Daoy (cell line): ENCODE measurements at regions not wholly inside any gene's neighbourhood (a gene's known extent, or its start where the extent isn't known, plus 50 kb on each side); places are given as distances from the start of the nearest gene placed in this dataset.
"Not testable (repeated sequence)": the region's sequence is repeated elsewhere in the genome, so short reads cannot be mapped to it uniquely, and the experiment has no call there.

ENCODE experiments used
- DNase-seq: peaks from one replicate; pipeline ENCODE4 v3.0.0-alpha.2; 2015; ENCODE audit warnings: low read depth

- no peak for DNase-seq
Observed at GRCh38 chr11:39462506-39462905, 1996.9 kb downstream of the LRRC4C start.

DNA sequence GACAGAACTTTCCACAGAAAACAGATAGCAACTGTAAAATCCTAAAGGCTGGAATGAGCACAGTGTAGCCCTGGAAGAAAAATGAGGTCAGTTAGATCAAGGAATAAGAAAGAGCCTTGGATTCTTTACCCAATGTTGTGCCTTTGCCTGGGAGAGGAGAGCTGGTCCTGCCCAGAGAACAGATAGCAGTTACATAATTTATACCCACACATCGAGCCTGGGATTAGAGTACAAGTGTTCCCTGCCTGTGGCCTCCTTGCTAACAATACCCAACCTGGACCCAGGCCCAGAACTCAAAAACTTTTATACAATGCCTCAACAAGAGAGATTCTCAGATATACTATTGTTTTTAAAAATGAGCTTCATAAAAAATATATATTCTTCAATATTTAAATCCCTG lies 1998.4 kb downstream of the LRRC4C start:
- DNase-seq, result no peak

DNA sequence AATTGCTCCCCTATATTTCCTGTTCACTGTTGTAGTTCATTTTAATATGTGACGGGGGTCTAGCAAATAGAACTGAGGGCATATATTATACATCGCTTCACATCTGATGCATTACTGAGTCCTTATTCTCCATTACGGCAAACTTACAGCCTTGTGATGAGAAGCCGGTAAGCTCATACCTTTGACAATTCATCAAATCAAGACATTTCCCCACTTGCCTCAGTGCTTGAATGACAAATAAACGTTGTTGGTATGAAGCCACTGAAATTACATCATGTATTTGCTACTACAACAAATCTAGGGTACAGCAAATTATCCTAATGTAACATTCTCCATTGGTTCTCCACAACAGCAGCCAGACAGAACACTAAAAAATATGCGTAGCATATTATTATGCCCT lies 1999.8 kb downstream of the LRRC4C start:
- DNase-seq, result no peak

DNA sequence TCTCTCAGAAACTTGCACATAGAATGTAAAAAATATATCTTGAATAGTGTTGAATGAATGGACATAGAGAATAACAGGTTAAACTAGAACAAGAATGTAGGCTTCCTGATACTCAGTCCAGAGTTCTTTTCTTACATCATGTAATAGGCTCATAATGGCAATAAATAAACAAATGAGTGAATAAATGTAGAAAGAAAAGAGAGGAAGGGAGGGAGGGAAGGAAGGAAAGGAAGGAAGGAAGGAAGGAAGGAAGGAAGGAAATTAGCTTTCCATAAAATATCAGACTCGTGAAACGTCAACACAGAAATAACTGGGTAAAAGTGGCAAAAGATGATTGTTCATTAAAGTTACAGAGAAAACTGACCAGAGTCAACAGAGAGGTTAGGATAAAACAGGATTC lies 2001.0 kb downstream of the LRRC4C start:
- DNase-seq, result no peak

- DNase-seq, result no peak
Observed at GRCh38 chr11:39443424-39444022, 2015.9 kb downstream of the LRRC4C start.

DNA sequence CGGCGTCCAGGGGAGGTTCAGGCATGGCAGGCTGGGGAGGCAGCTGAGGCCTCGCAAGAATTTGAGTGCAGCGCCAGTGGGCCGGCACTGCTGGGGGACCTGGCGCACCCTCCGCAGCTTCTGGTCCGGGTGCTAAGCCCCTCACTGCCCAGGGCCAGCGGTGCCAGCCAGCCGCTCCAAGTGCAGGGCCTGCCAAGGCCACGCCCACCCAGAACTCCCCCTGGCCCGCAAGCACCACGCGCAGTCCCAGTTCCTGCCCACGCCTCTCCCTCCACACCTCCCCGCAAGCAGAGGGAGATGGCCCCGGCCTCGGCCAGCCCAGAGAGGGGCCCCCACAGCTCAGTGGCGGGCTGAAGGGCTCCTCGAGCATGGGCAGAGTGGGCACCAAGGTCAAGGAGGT lies 2017.3 kb downstream of the LRRC4C start:
- no peak for DNase-seq

DNA sequence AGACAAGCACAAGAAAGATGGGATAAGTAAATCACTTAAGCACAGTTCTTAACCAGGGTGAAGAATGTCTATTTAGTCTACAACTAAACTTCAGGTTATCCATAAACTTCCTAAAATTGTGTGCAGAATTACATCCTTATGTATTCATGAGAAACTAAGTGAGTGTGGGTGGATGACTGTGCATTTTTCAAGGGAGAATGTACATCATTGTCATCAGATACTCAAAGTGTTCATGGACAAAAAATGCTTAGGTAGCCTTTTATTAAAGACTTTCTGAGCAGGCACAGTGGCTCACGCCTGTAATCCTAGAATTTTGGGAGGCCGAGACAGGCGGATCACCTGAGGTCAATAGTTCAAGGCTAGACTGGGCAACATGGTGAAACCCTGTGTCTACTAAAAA lies 2023.8 kb downstream of the LRRC4C start:
- no peak for DNase-seq

DNA sequence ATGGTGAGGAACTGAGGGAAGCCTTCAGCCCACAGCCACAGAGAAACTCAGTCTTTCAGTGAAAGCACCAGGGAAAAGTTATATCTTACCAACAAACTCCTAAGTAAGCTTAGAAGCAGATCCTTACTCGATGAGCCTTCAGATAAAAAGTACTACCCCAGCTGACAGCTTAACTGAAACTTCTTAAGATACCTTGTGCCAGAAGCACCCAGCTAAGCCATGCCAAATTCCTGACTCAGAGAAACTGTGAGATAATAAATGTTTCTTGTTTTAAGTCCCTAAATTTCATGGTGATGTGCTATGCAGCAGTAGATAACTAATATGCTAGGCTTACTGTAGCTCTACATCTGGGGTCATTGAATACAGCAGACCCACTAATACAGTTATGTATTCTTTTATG lies 2025.0 kb downstream of the LRRC4C start:
- no peak for DNase-seq

DNA sequence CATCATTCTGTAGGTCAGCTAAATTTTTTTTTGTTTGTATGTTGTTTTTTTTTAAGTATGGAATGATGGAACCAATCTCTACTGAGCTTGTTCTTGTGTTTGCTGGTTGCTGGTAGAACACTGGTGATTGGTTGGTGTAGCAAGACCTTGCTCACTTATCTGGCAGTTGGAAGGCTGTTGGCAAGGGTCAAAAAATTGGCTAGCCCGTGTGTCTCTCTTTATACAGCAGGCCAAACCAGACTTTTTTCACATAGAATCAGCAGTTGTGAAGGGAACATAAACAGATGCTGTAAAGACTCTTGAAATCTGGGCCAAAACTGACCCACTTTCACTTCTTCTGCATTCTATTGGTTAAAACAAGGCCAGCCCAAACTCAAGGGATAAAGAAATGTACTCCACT lies 2026.5 kb downstream of the LRRC4C start:
- no peak for DNase-seq

DNA sequence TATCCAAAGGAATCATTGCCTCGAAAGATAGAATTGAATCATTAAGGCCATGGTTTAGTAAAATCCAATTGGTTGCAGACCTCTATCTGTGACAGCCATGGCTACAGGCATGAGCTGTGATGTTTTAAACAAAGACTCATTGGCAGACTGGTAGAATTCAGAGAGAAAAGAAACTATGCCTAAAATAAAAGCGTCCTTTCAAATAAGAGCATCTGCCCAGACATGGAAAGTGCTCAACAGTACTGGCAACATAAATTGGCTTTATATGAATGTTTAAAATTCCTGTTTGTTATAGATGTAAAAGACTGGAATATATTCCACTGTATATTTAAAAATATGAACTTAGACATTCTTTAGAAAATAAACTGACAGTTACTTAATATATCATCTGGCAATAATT lies 2034.2 kb downstream of the LRRC4C start:
- DNase-seq, result no peak

DNA sequence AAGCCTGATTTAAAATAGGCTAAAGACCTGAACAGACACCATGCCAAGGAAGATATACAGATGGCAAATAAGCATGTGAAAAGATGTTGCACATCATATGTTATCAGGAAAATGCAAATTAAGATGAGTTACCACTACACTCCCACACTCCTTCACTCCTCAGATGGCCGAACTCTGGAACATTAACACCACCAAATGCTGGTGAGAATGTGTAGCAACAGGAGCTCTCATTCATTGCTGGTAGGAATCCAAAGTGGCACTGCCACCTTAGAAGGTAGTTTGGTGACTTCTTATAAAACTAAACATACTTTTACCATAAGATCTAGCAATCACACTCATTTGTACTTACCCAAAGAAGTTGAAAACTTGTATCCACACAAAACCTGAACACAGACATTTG lies 2047.3 kb downstream of the LRRC4C start:
- no peak for DNase-seq

DNA sequence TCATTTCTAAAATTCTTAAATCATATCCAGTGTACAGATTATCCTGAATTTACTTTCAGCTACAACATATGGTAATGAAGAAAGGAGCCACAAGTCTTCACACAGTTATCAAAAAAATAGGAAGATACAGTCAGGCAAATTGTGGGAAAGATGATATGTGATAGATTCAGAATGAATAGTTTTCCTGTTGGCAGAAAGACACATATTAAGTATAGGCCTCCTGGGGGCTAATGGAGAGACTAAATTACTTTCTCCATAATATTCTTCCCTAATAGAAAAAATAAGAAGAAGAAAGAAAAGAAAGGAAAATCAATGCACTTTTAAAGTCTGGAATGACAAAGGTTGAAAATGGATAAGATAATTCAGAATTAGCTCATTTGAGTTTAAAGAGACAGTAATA lies 2073.5 kb downstream of the LRRC4C start:
- no peak for DNase-seq

DNA sequence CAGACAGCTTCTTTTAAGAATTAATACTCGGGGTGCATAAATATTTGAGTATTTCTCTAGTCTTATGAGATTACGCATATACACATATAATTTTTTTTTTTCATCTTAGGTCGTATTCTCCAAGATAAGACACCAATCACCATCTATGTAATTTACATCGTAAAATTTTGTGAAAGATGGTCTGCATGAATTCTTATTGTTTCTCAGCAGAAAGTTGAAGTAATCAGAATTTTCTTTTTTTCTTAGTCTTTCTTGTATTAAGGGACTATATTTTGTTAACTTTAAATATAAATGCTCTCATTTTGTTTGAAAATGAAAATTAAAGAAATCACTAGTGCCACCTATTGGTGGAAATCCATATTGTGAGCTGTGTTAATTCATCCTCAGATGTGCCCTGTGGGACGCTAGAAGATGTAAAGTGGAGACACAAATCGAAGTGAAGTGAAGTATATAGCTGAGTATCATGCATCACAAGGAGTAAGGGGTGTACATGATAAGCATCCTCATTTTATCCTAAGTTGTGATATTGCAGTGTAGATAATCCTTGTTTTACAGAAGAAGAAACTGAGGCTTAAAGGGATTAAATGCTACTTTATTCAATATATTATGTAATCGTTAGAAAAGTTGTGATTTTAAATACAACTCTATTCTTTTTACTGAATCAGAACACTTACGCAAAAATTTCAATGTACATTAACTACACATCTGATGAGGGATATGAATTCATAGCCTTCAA lies 2084.3 kb downstream of the LRRC4C start:
- DNase-seq, result peak; percentile 1

GRCh38 chr11:39367534-39367933 lies 2091.9 kb downstream of the LRRC4C start:
- no peak for DNase-seq

DNA sequence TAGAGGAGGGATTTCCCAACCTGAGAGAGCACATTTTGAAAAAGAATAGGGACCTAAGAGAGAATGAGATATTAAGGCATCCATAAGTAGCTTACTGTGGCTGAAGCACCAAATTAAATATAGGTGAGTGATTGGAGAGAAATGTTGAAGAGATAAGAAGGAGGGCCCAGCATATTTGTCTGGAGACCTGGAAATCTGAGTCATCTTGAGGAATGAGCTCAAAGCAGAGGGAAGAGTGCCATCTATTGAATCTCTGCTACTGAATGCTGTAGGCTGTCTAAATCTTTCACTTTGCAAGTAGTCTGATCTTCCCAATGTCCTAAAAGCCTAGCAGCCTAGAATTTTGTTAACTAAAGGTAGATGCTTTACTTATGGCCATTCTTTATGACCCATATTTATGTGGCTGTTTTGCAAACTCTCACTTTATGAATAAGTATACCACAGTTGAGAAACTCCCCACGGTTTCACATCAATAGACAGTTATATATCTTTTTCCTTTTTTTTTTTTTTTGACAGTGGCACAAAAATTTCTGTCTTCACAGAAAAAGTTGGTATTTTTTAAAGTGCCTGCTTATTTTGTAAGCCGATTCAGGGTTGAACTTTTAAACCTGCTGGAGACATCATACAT lies 2093.5 kb downstream of the LRRC4C start:
- peak; percentile 48 for DNase-seq

DNA sequence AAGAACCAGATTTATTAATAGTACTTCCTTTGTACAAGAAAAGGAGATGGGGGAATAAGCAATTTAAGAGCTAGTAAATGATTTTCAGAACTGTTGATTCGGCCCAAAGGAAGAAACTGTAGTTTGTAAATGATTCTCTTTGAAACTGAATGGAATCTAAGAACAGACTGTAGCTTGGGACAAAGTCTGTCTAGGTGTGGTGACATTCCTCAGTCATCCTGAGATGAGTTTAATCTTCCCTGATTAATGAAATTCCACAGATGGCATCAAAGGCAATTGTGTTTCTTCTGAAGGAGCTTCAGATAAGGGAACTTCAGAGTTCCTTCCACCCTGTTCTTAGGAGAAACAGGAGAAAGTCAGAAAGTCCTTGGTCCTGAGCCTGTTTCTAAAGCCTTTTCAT lies 2095.9 kb downstream of the LRRC4C start:
- no peak for DNase-seq

DNA sequence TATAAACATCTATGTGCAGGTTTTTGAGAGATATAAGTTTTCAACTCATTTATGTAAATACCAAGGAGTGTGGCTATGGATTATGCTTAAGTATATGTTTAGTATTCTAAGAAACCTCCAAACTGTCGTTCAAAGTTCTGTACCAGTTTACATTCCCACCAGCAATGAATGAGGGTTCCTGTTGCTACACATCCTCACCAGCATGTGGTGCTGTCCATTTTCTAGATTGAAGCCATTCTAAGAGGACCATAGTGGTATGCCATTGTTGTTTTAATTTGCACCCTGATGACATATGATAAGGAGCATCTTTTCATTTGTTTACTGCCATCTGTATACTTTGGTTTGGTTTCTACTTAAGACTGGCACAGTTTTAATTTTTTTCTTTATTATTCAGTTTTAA lies 2097.9 kb downstream of the LRRC4C start:
- DNase-seq, result no peak

- DNase-seq, result no peak
Observed at GRCh38 chr11:39345834-39346442, 2113.5 kb downstream of the LRRC4C start.

DNA sequence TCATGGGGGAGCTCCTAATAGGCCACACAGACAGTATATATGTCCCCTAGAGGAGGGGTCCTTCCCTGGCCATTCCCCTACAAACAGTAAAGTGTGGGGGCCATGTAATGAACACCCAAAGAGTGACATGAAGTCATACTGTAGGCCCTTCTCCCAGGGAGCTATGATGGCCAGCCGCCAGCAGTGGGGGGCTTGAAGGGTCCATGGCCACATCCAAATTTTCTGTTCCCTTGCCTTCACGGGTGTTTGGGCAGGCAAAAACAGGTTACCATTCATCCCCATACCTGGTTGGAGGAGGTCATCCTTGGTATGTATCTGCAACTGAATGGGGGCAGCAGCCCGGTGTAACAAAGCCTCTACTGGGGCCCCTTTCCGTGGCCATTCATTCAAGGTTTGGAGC lies 2118.0 kb downstream of the LRRC4C start:
- no peak for DNase-seq

GRCh38 chr11:39333006-39333405 lies 2126.4 kb downstream of the LRRC4C start:
- not testable (repeated sequence) for DNase-seq

GRCh38 chr11:39327302-39327701 lies 2132.2 kb downstream of the LRRC4C start:
- no peak for DNase-seq

DNA sequence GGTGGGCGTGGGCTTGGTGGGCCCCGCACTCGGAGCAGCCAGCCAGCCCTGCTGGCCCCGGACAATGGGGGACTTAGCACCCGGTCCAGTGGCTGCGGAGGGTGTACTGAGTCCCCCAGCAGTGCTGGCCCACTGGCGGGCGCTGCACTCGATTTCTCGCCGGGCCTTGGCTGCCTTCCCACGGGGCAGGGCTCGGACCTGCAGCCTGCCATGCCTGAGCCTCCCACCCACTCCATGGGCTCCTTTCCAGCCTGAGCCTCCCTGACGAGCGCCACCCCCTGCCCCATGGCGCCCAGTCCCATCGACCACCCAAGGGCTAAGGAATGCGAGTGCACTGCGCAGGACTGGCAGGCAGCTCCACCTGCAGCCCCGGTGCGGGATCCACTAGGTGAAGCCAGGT lies 2147.6 kb downstream of the LRRC4C start:
- DNase-seq, result not testable (repeated sequence)

GRCh38 chr11:39304586-39304985 lies 2154.9 kb downstream of the LRRC4C start:
- DNase-seq, result peak; percentile 0
